SK-N-SH (cell line): ENCODE measurements at regions not wholly inside any gene's neighbourhood (a gene's known extent, or its start where the extent isn't known, plus 50 kb on each side); places are given as distances from the start of the nearest gene placed in this dataset.

ENCODE experiments used
- CTCF ChIA-PET: fragments of 300-600, 350-600 bp; formaldehyde crosslinking; extraction: SDS; loops from one replicate; lab custom pipeline; 2021; lab: Yijun Ruan, JAX
- POLR2A ChIA-PET: fragments of 350-600 bp; sonication (Branson Sonifier 250); formaldehyde crosslinking; extraction: SDS; loops from one replicate; lab custom pipeline; 2020; ENCODE audit warnings: antibody characterized with exemption, inconsistent platforms; lab: Yijun Ruan, JAX
- DNase-seq: peaks from one replicate; pipeline ENCODE4 v3.0.0; 2012
- H2AFZ ChIP-seq: fragments of 200-600 bp; sonication (generic); 2 replicates; pipeline ENCODE4 v1.8.1; 2016; ENCODE audit warnings: antibody characterized with exemption, mild to moderate bottlenecking, low read depth
- H3F3A ChIP-seq: fragments of 200-600 bp; sonication (generic); replicated peaks from 2 replicates; pipeline ENCODE3; 2016; ENCODE audit warnings: antibody characterized with exemption, mild to moderate bottlenecking; ENCODE audit not compliant: insufficient read depth
- H3K27ac ChIP-seq, 2 experiments: fragments of 200-500 bp in 1 of 2; fragments of 200-600 bp in 1 of 2; sonication (Bioruptor generic) in 1 of 2; sonication (generic), shearing (Covaris generic) in 1 of 2; 2 replicates each; pipeline versions ENCODE4 v1.5.1 to v1.6.1; 2014 to 2016; ENCODE audit warnings: low read depth in 2 of 2, inconsistent platforms in 1 of 2, low read length in 1 of 2, mild to moderate bottlenecking in 1 of 2, mixed read lengths in 1 of 2
- H3K27me3 ChIP-seq: fragments of 200-600 bp; sonication (generic), shearing (Covaris generic); 2 replicates; pipeline ENCODE4 v1.6.1; 2016; ENCODE audit warnings: mixed run types; ENCODE audit not compliant: insufficient read depth
- H3K36me3 ChIP-seq, 2 experiments: fragments of 200-500 bp in 1 of 2; fragments of 200-600 bp in 1 of 2; sonication (Bioruptor generic) in 1 of 2; sonication (generic) in 1 of 2; replicated peaks in 1 of 2; 2 replicates each; pipeline versions ENCODE3 to v1.5.1; 2014 to 2016; ENCODE audit warnings: low read length in 1 of 2, mild to moderate bottlenecking in 1 of 2; ENCODE audit not compliant: insufficient read depth in 2 of 2, control insufficient read depth in 1 of 2
- H3K4me1 ChIP-seq, 2 experiments: fragments of 200-500 bp in 1 of 2; fragments of 200-600 bp in 1 of 2; sonication (Bioruptor generic) in 1 of 2; sonication (generic), shearing (Covaris generic) in 1 of 2; 2 replicates each; pipeline versions ENCODE4 v1.5.1 to v1.6.1; 2014 to 2016; ENCODE audit warnings: low read depth in 1 of 2, low read length in 1 of 2, mixed run types in 1 of 2; ENCODE audit not compliant: insufficient read depth in 2 of 2, control insufficient read depth in 1 of 2
- H3K4me2 ChIP-seq: fragments of 200-600 bp; sonication (generic), shearing (Covaris generic); 2 replicates; pipeline ENCODE4 v1.6.1; 2017; ENCODE audit warnings: mixed run types
- H3K4me3 ChIP-seq, 2 experiments: fragments of 200-500 bp in 1 of 2; fragments of 200-600 bp in 1 of 2; sonication (Bioruptor generic) in 1 of 2; sonication (generic), shearing (Covaris generic) in 1 of 2; 2 replicates each; pipeline versions ENCODE4 v1.5.1 to v1.8.1; 2014 to 2016; ENCODE audit warnings: low read depth in 2 of 2, inconsistent platforms in 1 of 2, low read length in 1 of 2, mild to moderate bottlenecking in 1 of 2, mixed read lengths in 1 of 2, moderate library complexity in 1 of 2
- H3K79me2 ChIP-seq: fragments of 200-600 bp; sonication (generic); 2 replicates; pipeline ENCODE4 v1.8.1; 2017; ENCODE audit warnings: mild to moderate bottlenecking; ENCODE audit not compliant: insufficient read depth
- H3K9ac ChIP-seq: fragments of 200-600 bp; sonication (generic); 2 replicates; pipeline ENCODE4 v1.6.1; 2017; ENCODE audit warnings: mixed run types
- H3K9me2 ChIP-seq: fragments of 200-600 bp; sonication (generic); 2 replicates; pipeline ENCODE4 v1.6.1; 2017; ENCODE audit warnings: mixed run types
- H3K9me3 ChIP-seq: fragments of 200-600 bp; sonication (generic); 2 replicates; pipeline ENCODE4 v1.6.1; 2017; ENCODE audit warnings: mixed run types, mild to moderate bottlenecking, moderate library complexity
- H4K20me1 ChIP-seq: fragments of 200-600 bp; sonication (generic); 2 replicates; pipeline ENCODE4 v1.6.1; 2017; ENCODE audit warnings: mild to moderate bottlenecking, mixed run types; ENCODE audit not compliant: insufficient read depth
- CHD2 ChIP-seq: fragments of 150-350 bp; IDR thresholded peaks from 2 replicates; pipeline ENCODE4 v1.6.1; 2018; ENCODE audit warnings: low read length; ENCODE audit not compliant: partially characterized antibody
- CTCF ChIP-seq: fragments of 200-600 bp; sonication (generic); IDR thresholded peaks from 2 replicates; pipeline ENCODE4 v1.6.1; 2017; ENCODE audit warnings: antibody characterized with exemption, mild to moderate bottlenecking, moderate library complexity
- ELF1 ChIP-seq: IDR thresholded peaks from 2 replicates; pipeline ENCODE4 v1.4.0; 2012
- EP300 ChIP-seq, 2 experiments: IDR thresholded peaks; 2 replicates each; pipeline versions ENCODE4 v1.4.0 to v1.6.1; 2012; ENCODE audit warnings: borderline replicate concordance in 1 of 2, low read depth in 1 of 2, low read length in 1 of 2
- FOSL2 ChIP-seq: IDR thresholded peaks from 2 replicates; pipeline ENCODE4 v1.4.0; 2012; ENCODE audit warnings: low read depth, mild to moderate bottlenecking, moderate library complexity, borderline replicate concordance
- FOXM1 ChIP-seq: IDR thresholded peaks from 2 replicates; pipeline ENCODE4 v1.4.0; 2012; ENCODE audit warnings: low read depth, mild to moderate bottlenecking
- GABPA ChIP-seq: IDR thresholded peaks from 2 replicates; pipeline ENCODE4 v1.4.0; 2012; ENCODE audit warnings: low read depth, mild to moderate bottlenecking
- JUND ChIP-seq: IDR thresholded peaks from 2 replicates; pipeline ENCODE4 v1.4.0; 2012
- MAX ChIP-seq: IDR thresholded peaks from 2 replicates; pipeline ENCODE4 v1.4.0; 2012; ENCODE audit warnings: low read depth
- MEF2A ChIP-seq: IDR thresholded peaks from 2 replicates; pipeline ENCODE4 v1.4.0; 2012; ENCODE audit warnings: low read depth, borderline replicate concordance
- NFIC ChIP-seq: IDR thresholded peaks from 2 replicates; pipeline ENCODE4 v1.4.0; 2012; ENCODE audit warnings: borderline replicate concordance
- NRF1 ChIP-seq: IDR thresholded peaks from 2 replicates; pipeline ENCODE4 v1.6.1; 2012; ENCODE audit warnings: low read depth, mild to moderate bottlenecking, low read length
- RCOR1 ChIP-seq: fragments of 150-350 bp; IDR thresholded peaks from 2 replicates; pipeline ENCODE4 v1.6.1; 2017; ENCODE audit warnings: antibody characterized with exemption, low read length
- RFX5 ChIP-seq: IDR thresholded peaks from 2 replicates; pipeline ENCODE4 v1.6.1; 2012; ENCODE audit warnings: mild to moderate bottlenecking, improper control_type of control experiment, low read length
- RXRA ChIP-seq: IDR thresholded peaks from 2 replicates; pipeline ENCODE4 v1.4.0; 2012; ENCODE audit warnings: low read depth, mild to moderate bottlenecking, borderline replicate concordance
- SIN3A ChIP-seq: IDR thresholded peaks from 2 replicates; pipeline ENCODE4 v1.6.1; 2012; ENCODE audit warnings: low read depth, mild to moderate bottlenecking, low read length, moderate library complexity, borderline replicate concordance
- TCF12 ChIP-seq: IDR thresholded peaks from 2 replicates; pipeline ENCODE4 v1.4.0; 2012
- TEAD4 ChIP-seq: IDR thresholded peaks from 2 replicates; pipeline ENCODE4 v1.4.0; 2012; ENCODE audit warnings: mild to moderate bottlenecking, borderline replicate concordance; ENCODE audit not compliant: insufficient read depth
- USF1 ChIP-seq: IDR thresholded peaks from 2 replicates; pipeline ENCODE4 v1.4.0; 2012; ENCODE audit warnings: low read depth, borderline replicate concordance
- YY1 ChIP-seq: IDR thresholded peaks from 2 replicates; pipeline ENCODE4 v1.4.0; 2012; ENCODE audit warnings: low read depth, mild to moderate bottlenecking
- ZBTB33 ChIP-seq: IDR thresholded peaks from 2 replicates; pipeline ENCODE4 v1.4.0; 2012; ENCODE audit warnings: low read depth, borderline replicate concordance
- WGBS: methylation state at CpG from one replicate; pipeline ENCODE4 v1.1.6; 2017; ENCODE audit warnings: low lambda C conversion rate; 5-methylcytosine and 5-hydroxymethylcytosine counted together

- TF ChIP-seq MEF2A = 0 out of 2 replicates have a peak, but pooled peaks have one; percentile 23
- TF ChIP-seq NFIC = peak; percentile 46; the same call in 1 of the 2 replicates
- TF ChIP-seq ZBTB33 = no peak
- no peak for TF ChIP-seq RCOR1
- TF ChIP-seq MAX = peak; percentile 52
- TF ChIP-seq EP300 (IDR thresholded peaks at IDR 0.05; ENCODE audit: borderline replicate concordance in 1 of 2, low read depth in 1 of 2, low read length in 1 of 2) = peak in 1 of 2 experiments; percentile 70; a peak in 2 of 4 replicates
These were observed 144.7 kb upstream of the IRX3 start (continued) for GRCh38 chr16:54431041-54431996.

- no peaks in the 10 kb centered on the region for H3K79me2 ChIP-seq
- 0 out of 2 replicates have a peak overlapping the region, but pooled peaks have one; percentile 26 for H2AFZ ChIP-seq
- no peaks in the 10 kb centered on the region for H4K20me1 ChIP-seq
- POLR2A ChIA-PET = no interaction called here
- H3K4me2 ChIP-seq = peak overlapping the region; percentile 80
- no peaks in the 10 kb centered on the region for H3K9me3 ChIP-seq
- peaks cover 10% of the 10 kb centered on the region for H3F3A ChIP-seq
- peaks cover 0 to 6% of the 10 kb centered on the region in 2 experiments; a peak in 2 of 4 replicates for H3K4me1 ChIP-seq
- H3K9me2 ChIP-seq = no peaks in the 10 kb centered on the region
- peak overlapping the region; percentile 83 to 89 for H3K27ac ChIP-seq
- no peak for DNase-seq
- CTCF ChIA-PET = no interaction called here
- H3K4me3 ChIP-seq = peak overlapping the region; percentile 27 to 36; a peak in 2 of 4 replicates
- H3K9ac ChIP-seq = peak overlapping the region; percentile 47; the same call in 1 of the 2 replicates
- 51% methylated on average over 15 of the region's 15 CpGs for WGBS
- H3K27me3 ChIP-seq = no peaks in the 10 kb centered on the region
- H3K36me3 ChIP-seq = no peaks in the 10 kb centered on the region
- TF ChIP-seq TCF12 (peak; percentile 97), GABPA (no peak), CHD2 (no peak), SIN3A (no peak), TEAD4 (peak; percentile 75; the same call in 1 of the 2 replicates), FOXM1 (peak; percentile 74; the same call in 1 of the 2 replicates), CTCF (no peak), RFX5 (no peak), RCOR1 (no peak), ELF1 (no peak), MAX (no peak), NRF1 (no peak), ZBTB33 (0 out of 2 replicates have a peak, but pooled peaks have one; percentile 35), YY1 (0 out of 2 replicates have a peak, but pooled peaks have one; percentile 28), FOSL2 (peak; percentile 80), JUND (peak; percentile 82), USF1 (no peak), MEF2A (no peak), RXRA (peak; percentile 89)
These were observed 144.0 kb upstream of the IRX3 start for GRCh38 chr16:54430491-54431030.
